ENCODE measurements at regions not wholly inside any gene's neighbourhood (a gene's known extent, or its start where the extent isn't known, plus 50 kb on each side); places are given as distances from the start of the nearest gene placed in this dataset.

- TF ChIP-seq GATA3 (IDR thresholded peaks at IDR 0.05; ENCODE audit: low read depth, low read length) = no peak
Measured at GRCh38 chr9:91048749-91049148, 247.1 kb downstream of the SYK start.

GRCh38 chr9:91053824-91054223 lies 252.2 kb downstream of the SYK start:
- no peak for TF ChIP-seq GATA2 (IDR thresholded peaks at IDR 0.05; ENCODE audit: low read depth, low read length)
- no peak for TF ChIP-seq GATA3 (IDR thresholded peaks at IDR 0.05; ENCODE audit: low read depth, low read length)

- TF ChIP-seq GATA2 (IDR thresholded peaks at IDR 0.05; ENCODE audit: low read depth, low read length) (no peak), GATA3 (IDR thresholded peaks at IDR 0.05; ENCODE audit: low read depth, low read length) (no peak)
Measured at GRCh38 chr9:91055845-91056244, 254.2 kb downstream of the SYK start.

GRCh38 chr9:91056486-91056885 lies 254.9 kb downstream of the SYK start:
- TF ChIP-seq GATA2 (IDR thresholded peaks at IDR 0.05; ENCODE audit: low read depth, low read length) (no peak), GATA3 (IDR thresholded peaks at IDR 0.05; ENCODE audit: low read depth, low read length) (no peak)

- no peak for TF ChIP-seq GATA2 (IDR thresholded peaks at IDR 0.05; ENCODE audit: low read depth, low read length)
Measured at GRCh38 chr9:91056917-91057316, 255.3 kb downstream of the SYK start.

- TF ChIP-seq GATA3 (IDR thresholded peaks at IDR 0.05; ENCODE audit: low read depth, low read length) (no peak), GATA2 (IDR thresholded peaks at IDR 0.05; ENCODE audit: low read depth, low read length) (no peak)
Measured at GRCh38 chr9:91059713-91060112, 258.1 kb downstream of the SYK start.

DNA sequence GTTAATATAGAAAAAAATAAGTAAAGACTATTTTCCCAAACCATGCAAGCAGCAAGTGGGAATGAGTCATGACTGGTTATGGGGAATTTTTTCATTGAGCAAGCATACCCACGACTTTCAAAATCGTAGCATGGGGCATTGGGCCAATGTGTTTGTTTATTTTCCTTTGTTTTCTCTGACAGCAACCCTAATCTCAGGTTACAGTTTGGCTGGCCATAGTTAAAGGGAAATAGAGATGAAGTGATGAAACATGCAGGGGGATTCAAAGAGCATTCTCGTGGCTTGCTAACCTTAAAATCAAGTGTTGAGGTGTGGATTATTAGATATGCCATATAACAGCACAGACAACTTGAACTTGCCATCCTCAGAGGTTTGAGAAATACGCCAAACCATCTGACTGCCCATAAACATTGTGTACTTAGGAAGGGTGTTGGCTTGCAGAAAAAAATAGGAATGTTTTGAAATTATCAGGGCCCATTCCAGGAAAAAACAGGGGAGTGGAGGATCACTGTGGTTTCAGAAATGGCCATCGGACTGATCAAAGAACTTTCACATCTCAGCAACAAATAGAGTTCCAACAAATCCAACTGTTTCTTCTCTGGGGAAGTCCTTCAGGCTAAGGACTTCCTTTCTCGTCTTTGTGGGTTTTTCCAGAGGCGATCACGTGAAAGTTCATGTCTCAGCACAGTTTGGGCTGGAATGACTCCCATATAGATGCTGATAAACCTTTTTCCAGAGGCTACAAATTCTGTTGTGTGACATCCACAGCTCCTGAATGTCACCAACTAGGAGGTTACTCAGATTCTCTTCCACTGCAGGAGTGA lies 259.1 kb downstream of the SYK start:
- TF ChIP-seq GATA2 (IDR thresholded peaks at IDR 0.05; ENCODE audit: low read depth, low read length) (no peak), GATA3 (IDR thresholded peaks at IDR 0.05; ENCODE audit: low read depth, low read length) (no peak)

DNA sequence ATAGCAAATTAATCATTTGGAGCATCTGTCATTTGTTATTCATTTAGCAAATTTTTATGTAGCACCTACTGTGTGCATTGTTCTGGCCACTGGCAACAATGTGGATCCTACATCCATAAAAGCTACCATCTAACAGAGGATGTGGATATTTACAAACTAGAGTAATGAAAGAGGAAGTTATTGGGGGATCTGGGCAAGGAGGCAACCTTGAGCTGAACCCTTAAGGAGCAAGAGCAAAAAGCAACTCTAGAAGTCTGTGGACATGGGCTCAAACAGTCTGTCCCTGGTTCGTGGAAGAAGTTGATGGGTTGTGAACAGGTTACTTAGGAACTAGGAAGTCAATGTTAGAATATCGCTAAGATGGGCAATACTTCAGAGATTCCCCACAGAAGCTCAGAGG lies 259.9 kb downstream of the SYK start:
- no peak for TF ChIP-seq GATA3 (IDR thresholded peaks at IDR 0.05; ENCODE audit: low read depth, low read length)
- no peak for TF ChIP-seq GATA2 (IDR thresholded peaks at IDR 0.05; ENCODE audit: low read depth, low read length)

GRCh38 chr9:91062281-91062680 lies 260.7 kb downstream of the SYK start:
- TF ChIP-seq GATA3 (IDR thresholded peaks at IDR 0.05; ENCODE audit: low read depth, low read length) (no peak), GATA2 (IDR thresholded peaks at IDR 0.05; ENCODE audit: low read depth, low read length) (no peak)

- no peak for TF ChIP-seq GATA3 (IDR thresholded peaks at IDR 0.05; ENCODE audit: low read depth, low read length)
- TF ChIP-seq GATA2 (IDR thresholded peaks at IDR 0.05; ENCODE audit: low read depth, low read length) = no peak
Measured at GRCh38 chr9:91063471-91063870, 261.9 kb downstream of the SYK start.

- TF ChIP-seq GATA2 (IDR thresholded peaks at IDR 0.05; ENCODE audit: low read depth, low read length) (no peak), GATA3 (IDR thresholded peaks at IDR 0.05; ENCODE audit: low read depth, low read length) (no peak)
Measured at GRCh38 chr9:91065231-91066041, 263.8 kb downstream of the SYK start.

GRCh38 chr9:91066042-91066415 lies 264.4 kb downstream of the SYK start:
- TF ChIP-seq GATA2 (IDR thresholded peaks at IDR 0.05; ENCODE audit: low read depth, low read length) (no peak), GATA3 (IDR thresholded peaks at IDR 0.05; ENCODE audit: low read depth, low read length) (no peak)

- TF ChIP-seq GATA3 (IDR thresholded peaks at IDR 0.05; ENCODE audit: low read depth, low read length) = no peak
- TF ChIP-seq GATA2 (IDR thresholded peaks at IDR 0.05; ENCODE audit: low read depth, low read length) = no peak
Measured at GRCh38 chr9:91066856-91067255, 265.2 kb downstream of the SYK start.

GRCh38 chr9:91067306-91067860 lies 265.8 kb downstream of the SYK start:
- no peak for TF ChIP-seq GATA2 (IDR thresholded peaks at IDR 0.05; ENCODE audit: low read depth, low read length)
- TF ChIP-seq GATA3 (IDR thresholded peaks at IDR 0.05; ENCODE audit: low read depth, low read length) = no peak

All from SH-SY5Y (cell line).